HG02870 (cell line): ENCODE measurements at regions not wholly inside any gene's neighbourhood (a gene's known extent, or its start where the extent isn't known, plus 50 kb on each side); places are given as distances from the start of the nearest gene placed in this dataset.
"Not testable (repeated sequence)": the region's sequence is repeated elsewhere in the genome, so short reads cannot be mapped to it uniquely, and the experiment has no call there.

Experiments used
- ATAC-seq: cut with Tn5 transposase; IDR thresholded peaks from one replicate; pipeline ENCODE4 v1.9.1; 2021; ENCODE audit warnings: mild to moderate bottlenecking, moderate library complexity; ENCODE audit not compliant: unreplicated experiment

DNA sequence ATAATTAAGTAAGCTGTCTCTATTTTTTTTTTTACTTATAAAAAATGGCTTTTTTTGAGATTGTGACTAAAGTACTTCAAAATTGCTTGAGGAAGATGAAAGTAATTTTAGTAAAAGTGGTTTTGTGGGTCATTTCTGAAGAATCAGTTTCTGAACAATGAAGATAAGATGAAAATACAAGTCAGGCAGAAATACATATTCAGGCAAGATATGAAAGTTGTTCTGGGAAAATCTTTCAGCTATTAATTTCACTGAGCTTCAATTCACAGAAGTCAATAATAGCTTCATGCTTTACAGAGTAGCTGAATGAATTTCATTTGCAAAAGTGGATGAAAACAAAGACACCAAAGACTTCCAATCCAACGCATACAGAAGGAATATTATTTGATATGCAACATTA, 305.2 kb upstream of the ARSJ start:
- no peak for ATAC-seq

GRCh38 chr4:114286262-114286810, 306.9 kb upstream of the ARSJ start:
- no peak for ATAC-seq

DNA sequence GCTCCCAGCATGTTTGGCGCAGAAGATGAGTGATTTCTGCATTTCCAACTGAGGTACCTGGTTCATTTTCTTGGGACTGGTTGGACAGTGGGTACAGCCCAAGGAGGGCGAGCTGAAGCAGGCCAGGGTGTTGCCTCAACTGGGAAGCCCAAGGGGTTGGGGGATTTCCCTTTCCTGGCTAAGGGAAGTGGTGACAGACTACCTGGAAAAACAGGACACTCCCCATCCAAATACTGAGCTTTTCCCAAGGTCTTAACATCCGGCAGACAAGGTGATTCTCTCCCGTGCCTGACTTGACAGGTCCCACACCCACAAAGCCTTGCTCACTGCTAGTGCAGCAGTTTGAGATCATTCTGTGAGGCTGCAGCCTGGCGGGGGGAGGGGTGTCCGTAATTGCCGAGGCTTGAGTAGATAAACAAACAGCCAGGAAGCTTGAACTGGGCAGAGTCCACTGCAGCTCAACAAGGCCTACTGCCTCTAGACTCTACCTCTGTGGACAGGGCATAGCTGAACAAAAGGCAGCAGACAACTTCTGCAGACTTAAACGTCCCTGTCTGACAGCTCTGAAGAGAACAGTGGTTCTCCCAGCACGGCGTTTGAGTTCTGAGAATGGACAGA, 307.7 kb upstream of the ARSJ start:
- ATAC-seq, result no peak

- ATAC-seq, result no peak
These were observed 302.5 kb upstream of the UGT8 start for GRCh38 chr4:114296126-114296525.

DNA sequence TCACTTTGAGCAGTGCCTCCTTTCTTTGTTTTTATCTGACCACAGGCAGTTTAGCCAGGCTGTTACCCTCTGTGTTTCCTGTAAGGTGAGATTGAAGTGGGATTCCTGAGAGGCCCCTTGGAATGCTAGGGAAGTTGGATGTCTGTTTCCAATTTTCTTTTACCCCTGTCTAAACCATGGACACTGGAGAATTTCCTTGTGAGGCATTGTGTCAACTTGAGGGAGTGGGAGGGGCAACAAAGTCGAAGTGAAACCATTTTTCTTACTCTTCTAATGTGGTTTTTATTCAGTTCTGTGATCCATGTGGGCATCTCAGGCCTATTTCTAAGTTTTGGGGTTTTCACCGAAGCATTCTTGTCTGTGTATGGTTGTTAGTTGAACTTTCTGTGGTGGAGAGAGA, 296.1 kb upstream of the UGT8 start:
- no peak for ATAC-seq

GRCh38 chr4:114304046-114304445, 294.6 kb upstream of the UGT8 start:
- no peak for ATAC-seq

DNA sequence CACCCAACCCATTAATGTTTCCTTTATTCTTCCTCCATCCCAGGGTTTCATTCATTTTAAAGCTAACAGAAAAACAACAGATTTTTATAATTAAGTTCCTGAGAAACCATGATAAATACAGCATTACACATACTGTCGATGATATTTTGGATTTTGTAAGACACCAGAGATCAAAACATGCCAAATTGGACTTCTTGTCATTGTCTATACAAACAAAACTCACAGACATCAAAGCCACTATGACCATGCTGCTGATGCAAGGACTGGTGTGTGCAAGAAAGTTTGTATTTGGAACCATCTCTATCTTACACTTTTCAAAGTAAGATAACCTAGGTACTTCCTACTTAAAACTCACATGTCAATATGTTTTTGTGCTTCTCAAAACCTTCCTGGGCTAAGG, 294.0 kb upstream of the UGT8 start:
- no peak for ATAC-seq

- no peak for ATAC-seq
These were observed 291.7 kb upstream of the UGT8 start for GRCh38 chr4:114306946-114307345.

GRCh38 chr4:114310296-114310925, 288.2 kb upstream of the UGT8 start:
- ATAC-seq, result no peak

DNA sequence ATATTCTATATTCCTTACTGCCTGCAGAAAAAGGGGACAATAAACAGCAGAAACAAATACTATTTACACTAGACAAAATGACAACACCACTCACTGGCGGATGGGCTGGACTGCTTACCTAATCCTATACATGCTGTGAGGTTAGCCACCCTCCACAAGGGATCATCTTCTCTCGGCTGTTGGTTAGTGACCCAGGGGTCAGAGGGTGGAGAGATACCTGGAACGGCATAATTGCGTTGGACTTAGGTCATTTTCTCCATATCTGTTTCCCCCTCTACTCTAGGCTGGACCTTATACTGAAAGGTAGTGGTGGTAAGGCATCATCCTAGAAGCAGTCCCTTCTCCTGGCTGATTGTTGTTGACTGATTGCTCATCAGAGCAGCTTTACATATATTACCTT, 286.8 kb upstream of the UGT8 start:
- ATAC-seq, result no peak

DNA sequence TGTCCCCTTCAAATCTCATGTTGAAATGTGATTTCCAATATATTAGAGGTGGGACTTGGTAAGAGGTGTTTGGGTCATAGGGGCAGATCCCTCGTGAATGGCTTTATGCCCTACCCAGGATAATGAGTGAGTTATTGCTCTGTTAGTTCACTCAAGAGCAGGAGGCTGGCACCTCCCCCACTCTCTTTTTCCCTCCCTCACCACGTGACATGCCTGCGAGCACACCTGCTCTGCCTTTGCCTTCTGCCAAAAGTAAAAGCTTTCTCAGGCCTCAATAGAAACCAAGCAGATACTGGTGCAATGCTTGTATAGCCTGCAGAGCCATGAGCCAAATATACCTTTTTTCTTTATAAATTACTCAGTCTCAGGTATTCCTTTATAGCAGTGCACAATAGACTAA, 286.3 kb upstream of the UGT8 start:
- ATAC-seq, result no peak

DNA sequence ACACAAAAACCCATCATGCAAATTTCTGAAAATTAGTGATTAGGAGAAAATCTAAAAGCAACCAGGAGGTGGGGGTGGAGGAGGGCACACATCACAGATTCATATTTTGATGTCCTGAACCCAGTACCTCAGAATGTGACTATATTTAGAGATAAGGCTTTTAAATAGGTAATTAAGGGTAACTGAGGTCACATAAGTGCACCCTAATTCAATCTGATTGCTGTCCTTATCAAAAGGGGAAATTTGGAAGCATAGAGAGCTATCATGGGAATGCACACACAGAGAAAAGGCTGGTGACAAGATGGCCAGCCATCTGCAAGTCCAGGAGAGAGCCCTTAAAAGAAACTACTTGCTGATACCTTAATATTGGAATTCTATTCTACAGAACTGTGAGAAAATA, 281.8 kb upstream of the UGT8 start:
- no peak for ATAC-seq

DNA sequence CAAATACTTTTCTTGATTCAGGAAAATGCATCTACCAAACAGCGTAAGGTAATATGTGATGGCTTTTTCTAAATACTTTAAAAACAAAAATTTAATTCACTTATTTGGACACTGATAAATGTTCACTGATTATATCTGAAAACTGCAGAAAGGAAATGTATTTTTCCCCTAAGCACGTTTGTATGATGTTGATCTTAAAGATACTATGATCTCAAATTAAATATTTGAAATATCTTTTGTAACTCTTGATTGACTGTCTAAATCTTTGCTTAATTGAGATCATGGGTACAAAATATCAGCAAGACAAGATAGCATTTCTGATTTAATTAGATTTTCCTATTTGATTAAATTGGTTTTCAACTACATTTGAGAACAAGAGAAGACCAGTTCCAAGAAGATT, 281.0 kb upstream of the UGT8 start:
- no peak for ATAC-seq

DNA sequence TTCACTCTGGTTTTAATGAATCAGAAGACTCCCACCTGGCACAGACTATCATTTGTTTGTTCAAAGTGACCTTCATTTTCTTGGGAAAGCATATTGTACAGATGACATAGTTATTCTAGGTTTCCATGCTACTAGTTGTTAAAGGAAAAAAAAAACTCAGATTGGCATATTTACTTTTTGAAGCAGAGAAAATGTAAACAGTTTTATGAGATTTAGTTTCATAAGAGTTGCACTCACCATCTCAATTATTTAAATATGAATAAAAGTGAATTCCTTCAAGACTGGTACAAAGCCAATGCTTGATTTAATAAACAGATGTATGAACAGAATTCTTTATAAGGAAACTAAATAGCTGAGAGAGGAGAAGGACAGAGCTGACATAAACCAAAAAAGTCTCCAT, 280.3 kb upstream of the UGT8 start:
- no peak for ATAC-seq

GRCh38 chr4:114320126-114320525, 278.5 kb upstream of the UGT8 start:
- ATAC-seq, result no peak

DNA sequence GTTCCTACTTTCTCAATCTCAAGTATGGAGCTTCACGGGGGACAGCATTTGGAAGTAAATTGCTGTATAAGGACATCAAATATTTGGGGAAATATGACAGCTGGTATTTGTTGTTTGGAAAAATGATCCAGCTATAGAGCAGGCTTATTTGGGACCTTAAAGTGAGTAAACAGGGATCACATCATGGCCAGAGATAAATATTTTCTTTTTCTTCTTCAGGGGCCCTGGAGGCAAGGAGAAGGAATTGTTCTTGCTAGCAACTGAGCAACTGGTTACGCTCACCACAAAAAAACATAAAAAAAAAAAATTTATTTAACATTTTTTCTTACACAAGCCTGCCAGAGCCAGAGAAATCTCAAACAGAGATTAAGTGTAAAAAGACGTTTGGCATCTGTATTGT, 277.2 kb upstream of the UGT8 start:
- no peak for ATAC-seq

DNA sequence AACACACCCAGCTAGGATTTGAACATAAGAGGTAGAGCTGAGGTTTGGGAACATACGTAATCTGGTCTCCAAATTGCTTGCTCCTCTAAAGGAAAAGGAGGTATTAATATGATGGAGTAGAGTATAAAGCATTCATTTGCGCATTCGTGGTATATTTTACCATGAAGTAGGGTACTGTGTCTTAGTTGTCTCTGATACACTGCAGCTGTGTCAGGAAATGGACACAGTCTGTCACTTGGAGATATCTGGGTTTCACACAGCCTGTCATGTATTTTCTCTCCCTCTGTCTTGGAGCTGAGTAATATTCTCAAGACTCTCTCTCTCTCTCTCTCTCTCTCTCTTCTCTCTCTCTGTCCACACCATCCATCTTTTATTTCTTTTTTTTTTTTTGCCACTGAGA, 274.8 kb upstream of the UGT8 start:
- ATAC-seq, result no peak

- no peak for ATAC-seq
These were observed 272.2 kb upstream of the UGT8 start for GRCh38 chr4:114326358-114326757.

DNA sequence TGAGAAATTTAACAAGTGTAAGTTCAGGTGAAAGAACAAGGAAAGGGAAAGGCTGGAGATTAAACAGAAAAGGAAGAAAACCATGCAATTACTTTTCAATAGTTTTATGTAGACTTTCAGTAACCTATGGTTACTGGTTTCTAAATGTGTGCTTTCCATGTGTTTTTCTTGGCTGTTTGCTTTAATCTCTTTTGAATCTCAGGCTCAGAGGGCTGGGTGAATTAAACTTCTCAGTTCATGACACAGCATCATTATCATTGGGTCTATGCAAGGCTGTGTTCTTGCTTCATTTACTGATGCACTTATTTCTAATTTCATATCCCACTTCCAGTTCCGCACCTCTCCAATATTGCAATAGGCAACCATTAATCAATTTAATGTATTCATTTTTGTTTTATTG, 266.5 kb upstream of the UGT8 start:
- no peak for ATAC-seq

DNA sequence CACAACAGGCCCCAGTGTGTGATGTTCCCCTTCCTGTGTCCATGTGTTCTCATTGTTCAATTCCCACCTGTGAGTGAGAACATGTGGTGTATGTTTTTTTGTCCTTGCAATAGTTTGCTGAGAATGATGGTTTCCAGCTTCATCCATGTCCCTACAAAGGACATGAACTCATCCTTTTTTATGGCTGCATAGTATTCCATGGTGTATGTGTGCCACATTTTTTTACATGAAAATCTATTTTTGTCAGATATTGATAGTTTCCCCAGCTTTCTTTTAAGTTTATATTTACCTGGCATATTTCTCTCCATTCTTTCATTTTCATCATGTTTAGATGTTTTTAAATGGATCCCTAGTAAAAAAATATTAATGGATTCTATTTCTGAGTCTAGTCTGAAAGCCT, 264.2 kb upstream of the UGT8 start:
- ATAC-seq, result not testable (repeated sequence)

DNA sequence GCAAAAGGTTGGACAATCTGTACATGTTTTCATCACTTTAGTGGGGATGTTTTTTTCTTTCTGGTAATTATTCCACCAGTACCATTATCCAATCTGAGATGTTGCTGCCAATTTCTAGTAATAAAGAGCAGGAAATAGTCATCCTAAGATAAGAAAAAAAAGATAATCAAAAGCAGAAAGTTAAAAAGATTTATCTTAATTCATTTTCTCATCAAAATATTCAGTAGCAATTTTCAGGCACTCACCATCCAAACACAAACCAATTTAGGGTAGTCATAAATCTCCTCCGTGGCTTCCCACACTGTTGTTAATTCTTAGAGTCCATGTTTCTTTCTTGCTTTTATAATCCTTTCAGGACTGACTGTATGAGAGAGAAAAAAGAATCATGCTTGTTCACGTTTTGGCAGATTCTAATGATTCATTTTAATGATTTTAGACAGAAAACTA, 263.7 kb upstream of the UGT8 start:
- ATAC-seq, result no peak

GRCh38 chr4:114335339-114335738, 263.3 kb upstream of the UGT8 start:
- no peak for ATAC-seq

GRCh38 chr4:114343015-114343414, 255.6 kb upstream of the UGT8 start:
- no peak for ATAC-seq
